Activated naive CD4-positive, alpha-beta T cell treated with Interleukin-2 at 50 U/mL for 16 hours (primary cell): ENCODE measurements at regions not wholly inside any gene's neighbourhood (a gene's known extent, or its start where the extent isn't known, plus 50 kb on each side); places are given as distances from the start of the nearest gene placed in this dataset.

ENCODE experiments used
- DNase-seq: peaks from one replicate; pipeline ENCODE4 v3.0.0-alpha.2; 2020

- DNase-seq: no peak
Measured at GRCh38 chrX:104306180-104306579, 51.4 kb upstream of the ESX1 start.
